ENCODE measurements at regions not wholly inside any gene's neighbourhood (a gene's known extent, or its start where the extent isn't known, plus 50 kb on each side); places are given as distances from the start of the nearest gene placed in this dataset.

- intact Hi-C loops (cut with micrococcal nuclease) = no loop called here
These were observed 468.7 kb downstream of the TLE4 start for GRCh38 chr9:80040457-80040856.

GRCh38 chr9:80030801-80031200 is 459.0 kb downstream of the TLE4 start:
- intact Hi-C loops (cut with micrococcal nuclease) = no loop called here

GRCh38 chr9:80028501-80028900 is 456.7 kb downstream of the TLE4 start:
- intact Hi-C loops (cut with micrococcal nuclease) = no loop called here

GRCh38 chr9:80025796-80026520 is 454.2 kb downstream of the TLE4 start:
- intact Hi-C loops (cut with micrococcal nuclease) = no loop called here

GRCh38 chr9:80025131-80025530 is 453.4 kb downstream of the TLE4 start:
- intact Hi-C loops (cut with micrococcal nuclease) = no loop called here

GRCh38 chr9:80020530-80020929 is 448.8 kb downstream of the TLE4 start:
- intact Hi-C loops (cut with micrococcal nuclease) = no loop called here

GRCh38 chr9:80020056-80020455 is 448.3 kb downstream of the TLE4 start:
- intact Hi-C loops (cut with micrococcal nuclease) = no loop called here

GRCh38 chr9:80013891-80014290 is 442.1 kb downstream of the TLE4 start:
- intact Hi-C loops (cut with micrococcal nuclease) = loop anchor here (10.0 kb wide), 1 partner anchor 61 kb away; no protein-coding TSS in a partner anchor

- intact Hi-C loops (cut with micrococcal nuclease) = loop anchor here (10.0 kb wide), 1 partner anchor 62 kb away; no protein-coding TSS in a partner anchor
These were observed 441.0 kb downstream of the TLE4 start for GRCh38 chr9:80012557-80013330.

- intact Hi-C loops (cut with micrococcal nuclease) = no loop called here
These were observed 437.4 kb downstream of the TLE4 start for GRCh38 chr9:80009204-80009603.

- intact Hi-C loops (cut with micrococcal nuclease) = no loop called here
These were observed 432.9 kb downstream of the TLE4 start for GRCh38 chr9:80004714-80005113.

GRCh38 chr9:79990536-79990935 is 418.8 kb downstream of the TLE4 start:
- intact Hi-C loops (cut with micrococcal nuclease) = no loop called here

- intact Hi-C loops (cut with micrococcal nuclease) = no loop called here
These were observed 417.3 kb downstream of the TLE4 start for GRCh38 chr9:79989079-79989478.

GRCh38 chr9:79988126-79988525 is 416.4 kb downstream of the TLE4 start:
- intact Hi-C loops (cut with micrococcal nuclease) = no loop called here

GRCh38 chr9:79986437-79986836 is 414.7 kb downstream of the TLE4 start:
- intact Hi-C loops (cut with micrococcal nuclease) = no loop called here

GRCh38 chr9:79985772-79986171 is 414.0 kb downstream of the TLE4 start:
- intact Hi-C loops (cut with micrococcal nuclease) = no loop called here

- intact Hi-C loops (cut with micrococcal nuclease) = no loop called here
These were observed 413.5 kb downstream of the TLE4 start for GRCh38 chr9:79985264-79985663.

GRCh38 chr9:79984429-79985067 is 412.8 kb downstream of the TLE4 start:
- intact Hi-C loops (cut with micrococcal nuclease) = no loop called here

- intact Hi-C loops (cut with micrococcal nuclease) = no loop called here
These were observed 408.7 kb downstream of the TLE4 start for GRCh38 chr9:79980432-79980831.

GRCh38 chr9:79977510-79978197 is 405.9 kb downstream of the TLE4 start:
- intact Hi-C loops (cut with micrococcal nuclease) = no loop called here

GRCh38 chr9:79977074-79977435 is 405.3 kb downstream of the TLE4 start:
- intact Hi-C loops (cut with micrococcal nuclease) = no loop called here
